Ascending aorta (tissue), 2 donors: ENCODE measurements at regions not wholly inside any gene's neighbourhood (a gene's known extent, or its start where the extent isn't known, plus 50 kb on each side); places are given as distances from the start of the nearest gene placed in this dataset.

Source experiments
- DNase-seq, 2 donors: peaks; one replicate each; pipeline ENCODE4 v3.0.0-alpha.2; 2019; ENCODE audit warnings: low spot score in 2 of 2
- H3K27ac ChIP-seq, 2 donors: fragments of 200-600 bp; sonication (generic); one replicate each; pipeline ENCODE4 v1.5.1; 2016 to 2017; ENCODE audit warnings: mild to moderate bottlenecking in 1 of 2
- H3K27me3 ChIP-seq: fragments of 200-600 bp; sonication (generic); one replicate; pipeline ENCODE4 v1.5.1; 2017
- H3K36me3 ChIP-seq, 2 donors: fragments of 200-600 bp; sonication (generic); one replicate each; pipeline ENCODE4 v1.5.1; 2016
- H3K4me1 ChIP-seq, 2 donors: fragments of 200-600 bp; sonication (generic); one replicate each; pipeline ENCODE4 v1.5.1; 2016 to 2017; ENCODE audit warnings: mild to moderate bottlenecking in 1 of 2
- H3K4me3 ChIP-seq, 2 donors: fragments of 200-600 bp; sonication (generic); one replicate each; pipeline ENCODE4 v1.5.1; 2016 to 2017; ENCODE audit warnings: mild to moderate bottlenecking in 1 of 2
- H3K9me3 ChIP-seq, 2 donors: fragments of 200-600 bp; sonication (generic); one replicate each; pipeline ENCODE4 v1.5.1; 2016
- intact Hi-C: fragments of 100-400 bp; cut with DNase I; formaldehyde crosslinking; loops from one replicate; pipeline ENCODE4 v1.15.1; 2023
- TF ChIP-seq, protein P1 (sequence below), 3 experiments: fragments of 200-600 bp in 2 of 3; fragments of 450-650 bp in 1 of 3; sonication (generic) in 2 of 3; IDR thresholded peaks; one replicate each; pipeline ENCODE4 v1.5.1; 2016 to 2019; ENCODE audit warnings: antibody characterized with exemption in 3 of 3, mild to moderate bottlenecking in 1 of 3, moderate library complexity in 1 of 3

- H3K27ac ChIP-seq = no peak overlapping the region
- no peak overlapping the region for H3K4me3 ChIP-seq
- TF ChIP-seq, protein P1, sequence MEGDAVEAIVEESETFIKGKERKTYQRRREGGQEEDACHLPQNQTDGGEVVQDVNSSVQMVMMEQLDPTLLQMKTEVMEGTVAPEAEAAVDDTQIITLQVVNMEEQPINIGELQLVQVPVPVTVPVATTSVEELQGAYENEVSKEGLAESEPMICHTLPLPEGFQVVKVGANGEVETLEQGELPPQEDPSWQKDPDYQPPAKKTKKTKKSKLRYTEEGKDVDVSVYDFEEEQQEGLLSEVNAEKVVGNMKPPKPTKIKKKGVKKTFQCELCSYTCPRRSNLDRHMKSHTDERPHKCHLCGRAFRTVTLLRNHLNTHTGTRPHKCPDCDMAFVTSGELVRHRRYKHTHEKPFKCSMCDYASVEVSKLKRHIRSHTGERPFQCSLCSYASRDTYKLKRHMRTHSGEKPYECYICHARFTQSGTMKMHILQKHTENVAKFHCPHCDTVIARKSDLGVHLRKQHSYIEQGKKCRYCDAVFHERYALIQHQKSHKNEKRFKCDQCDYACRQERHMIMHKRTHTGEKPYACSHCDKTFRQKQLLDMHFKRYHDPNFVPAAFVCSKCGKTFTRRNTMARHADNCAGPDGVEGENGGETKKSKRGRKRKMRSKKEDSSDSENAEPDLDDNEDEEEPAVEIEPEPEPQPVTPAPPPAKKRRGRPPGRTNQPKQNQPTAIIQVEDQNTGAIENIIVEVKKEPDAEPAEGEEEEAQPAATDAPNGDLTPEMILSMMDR (IDR thresholded peaks at IDR 0.05) = no peak
- H3K27me3 ChIP-seq = no peaks in the 10 kb centered on the region
- intact Hi-C loops = loop anchor here (10.0 kb wide), 1 partner anchor 558 kb away; no protein-coding TSS in a partner anchor
- no peaks in the 10 kb centered on the region for H3K9me3 ChIP-seq
- no peaks in the 10 kb centered on the region for H3K4me1 ChIP-seq
- DNase-seq = no peak
- no peaks in the 10 kb centered on the region for H3K36me3 ChIP-seq
Measured at GRCh38 chr1:221832617-221833016, 90.7 kb upstream of the DUSP10 start.

GRCh38 chr1:221832151-221832550 lies 90.3 kb upstream of the DUSP10 start:
- intact Hi-C loops = loop anchor here (10.0 kb wide), 1 partner anchor 557 kb away; no protein-coding TSS in a partner anchor
- Histone ChIP-seq H3K27me3 (no peaks in the 10 kb centered on the region), H3K4me1 (no peaks in the 10 kb centered on the region), H3K9me3 (no peaks in the 10 kb centered on the region), H3K4me3 (no peak overlapping the region), H3K36me3 (no peaks in the 10 kb centered on the region), H3K27ac (no peak overlapping the region)
- TF ChIP-seq, protein P1 (IDR thresholded peaks at IDR 0.05) = no peak
- DNase-seq = no peak

GRCh38 chr1:221829327-221830015 lies 87.6 kb upstream of the DUSP10 start:
- H3K36me3 ChIP-seq = no peaks in the 10 kb centered on the region
- DNase-seq = no peak
- no peaks in the 10 kb centered on the region for H3K27me3 ChIP-seq
- intact Hi-C loops = loop anchor here (10.0 kb wide), 1 partner anchor 555 kb away; no protein-coding TSS in a partner anchor
- TF ChIP-seq, protein P1 (IDR thresholded peaks at IDR 0.05) = no peak
- no peaks in the 10 kb centered on the region for H3K9me3 ChIP-seq
- no peak overlapping the region for H3K27ac ChIP-seq
- H3K4me1 ChIP-seq = no peaks in the 10 kb centered on the region
- H3K4me3 ChIP-seq = no peak overlapping the region

GRCh38 chr1:221827307-221827642 lies 85.4 kb upstream of the DUSP10 start:
- no peak for DNase-seq
- TF ChIP-seq, protein P1 (IDR thresholded peaks at IDR 0.05) = no peak
- Histone ChIP-seq H3K27ac (no peak overlapping the region), H3K4me1 (no peaks in the 10 kb centered on the region), H3K4me3 (no peak overlapping the region), H3K36me3 (no peaks in the 10 kb centered on the region), H3K27me3 (no peaks in the 10 kb centered on the region), H3K9me3 (no peaks in the 10 kb centered on the region)
- intact Hi-C loops = no loop called here

DNA sequence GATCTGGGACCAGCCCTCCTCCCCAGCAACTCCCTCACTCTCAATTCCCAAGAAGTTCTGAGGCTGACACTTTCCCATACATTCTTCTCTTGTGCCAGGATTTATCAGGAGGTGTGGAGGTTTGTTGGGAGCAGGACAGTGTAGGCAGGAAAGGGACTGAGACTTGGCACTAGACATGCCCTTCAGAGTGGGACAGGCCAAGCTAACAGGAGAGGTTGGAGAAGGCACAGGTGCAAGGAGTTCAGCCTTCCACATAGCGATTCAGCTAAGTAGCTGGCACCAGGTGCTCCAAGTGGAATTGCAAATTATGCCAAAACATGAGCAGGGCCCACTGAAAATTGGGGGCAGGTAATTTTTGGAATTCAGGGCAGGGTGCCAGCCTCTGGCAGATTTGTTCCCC lies 83.0 kb upstream of the DUSP10 start:
- Histone ChIP-seq H3K36me3 (no peaks in the 10 kb centered on the region), H3K9me3 (no peaks in the 10 kb centered on the region), H3K4me1 (no peaks in the 10 kb centered on the region), H3K27ac (no peak overlapping the region), H3K27me3 (no peaks in the 10 kb centered on the region), H3K4me3 (no peak overlapping the region)
- TF ChIP-seq, protein P1 (IDR thresholded peaks at IDR 0.05) = no peak
- DNase-seq = no peak
- intact Hi-C loops = no loop called here
